Stomach smooth muscle (tissue), 2 donors: ENCODE measurements at regions not wholly inside any gene's neighbourhood (a gene's known extent, or its start where the extent isn't known, plus 50 kb on each side); places are given as distances from the start of the nearest gene placed in this dataset.

ENCODE experiments used
- H3K27ac ChIP-seq: one replicate; pipeline ENCODE4 v1.7.0; 2013; ENCODE audit warnings: mild to moderate bottlenecking, low read length, inconsistent platforms
- H3K27me3 ChIP-seq, 2 donors: one replicate each; pipeline ENCODE4 v1.7.0; 2013; ENCODE audit warnings: low read length in 2 of 2; ENCODE audit not compliant: insufficient read depth in 2 of 2, control insufficient read depth in 1 of 2
- H3K36me3 ChIP-seq, 2 donors: one replicate each; pipeline ENCODE4 v1.7.0; 2013; ENCODE audit warnings: low read length in 2 of 2; ENCODE audit not compliant: control insufficient read depth in 2 of 2, insufficient read depth in 2 of 2
- H3K4me1 ChIP-seq: one replicate; pipeline ENCODE4 v1.7.0; 2013; ENCODE audit warnings: low read length; ENCODE audit not compliant: control insufficient read depth, insufficient read depth
- H3K4me3 ChIP-seq, 2 donors: one replicate each; pipeline ENCODE4 v1.7.0; 2013; ENCODE audit warnings: low read length in 2 of 2
- H3K9ac ChIP-seq, 2 donors: one replicate each; pipeline ENCODE4 v1.7.0; 2013; ENCODE audit warnings: low read length in 2 of 2, mild to moderate bottlenecking in 1 of 2
- H3K9me3 ChIP-seq, 2 donors: one replicate each; pipeline ENCODE4 v1.7.0; 2013; ENCODE audit warnings: low read length in 2 of 2; ENCODE audit not compliant: control insufficient read depth in 2 of 2
- donor health status: healthy.
- donor health status: Pancreatic carcinoma.

DNA sequence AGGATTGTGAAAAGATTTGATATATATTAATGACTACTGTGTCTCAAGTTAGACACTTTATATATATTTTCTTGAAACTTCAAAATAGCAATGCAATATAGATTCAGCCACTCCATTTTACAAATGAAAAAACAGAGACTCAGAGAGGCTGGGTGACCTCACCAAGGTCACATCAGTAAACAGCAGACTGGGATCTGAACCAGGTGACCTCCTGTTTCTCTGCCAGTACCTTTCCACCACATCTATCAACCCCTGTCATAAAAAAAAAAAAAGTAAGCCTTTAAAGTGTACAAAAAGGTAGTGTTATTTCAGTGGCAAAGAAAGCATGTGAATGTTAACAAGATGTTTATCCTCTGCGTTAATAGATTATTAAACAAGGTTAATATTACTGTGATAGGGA lies 466.5 kb upstream of the DYNLRB2 start:
- H3K4me1 ChIP-seq: no peaks in the 10 kb centered on the region
- H3K9ac ChIP-seq: no peak overlapping the region
- no peaks in the 10 kb centered on the region for H3K27me3 ChIP-seq
- H3K36me3 ChIP-seq: no peaks in the 10 kb centered on the region
- H3K27ac ChIP-seq: no peak overlapping the region
- H3K9me3 ChIP-seq: no peaks in the 10 kb centered on the region
- no peak overlapping the region for H3K4me3 ChIP-seq

DNA sequence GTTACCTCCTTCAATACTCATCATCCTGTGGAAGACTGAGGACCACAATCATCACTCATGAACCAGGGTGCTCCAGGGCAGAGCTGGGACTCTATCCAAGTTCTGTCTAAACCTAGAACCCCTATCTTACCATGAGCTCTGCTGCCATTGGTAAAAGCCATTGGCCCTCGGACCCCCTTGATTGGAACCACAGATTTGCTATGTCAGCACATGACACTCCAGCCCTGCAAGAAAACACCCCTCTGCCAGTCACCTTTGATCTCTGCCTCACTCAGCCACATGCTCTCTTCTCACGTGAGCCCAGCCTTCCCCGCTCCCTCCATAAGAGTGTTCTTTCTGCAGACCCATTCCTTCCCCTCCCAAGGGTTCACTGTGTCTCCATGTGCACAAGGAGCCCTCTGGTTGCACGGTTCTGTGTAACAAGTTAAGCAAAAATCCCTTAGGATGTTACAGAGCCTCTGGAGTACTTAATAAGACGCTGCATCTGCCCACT lies 468.8 kb upstream of the DYNLRB2 start:
- H3K27ac ChIP-seq: no peak overlapping the region
- no peaks in the 10 kb centered on the region for H3K9me3 ChIP-seq
- H3K27me3 ChIP-seq: no peaks in the 10 kb centered on the region
- no peaks in the 10 kb centered on the region for H3K36me3 ChIP-seq
- no peak overlapping the region for H3K9ac ChIP-seq
- no peak overlapping the region for H3K4me3 ChIP-seq
- H3K4me1 ChIP-seq: no peaks in the 10 kb centered on the region

DNA sequence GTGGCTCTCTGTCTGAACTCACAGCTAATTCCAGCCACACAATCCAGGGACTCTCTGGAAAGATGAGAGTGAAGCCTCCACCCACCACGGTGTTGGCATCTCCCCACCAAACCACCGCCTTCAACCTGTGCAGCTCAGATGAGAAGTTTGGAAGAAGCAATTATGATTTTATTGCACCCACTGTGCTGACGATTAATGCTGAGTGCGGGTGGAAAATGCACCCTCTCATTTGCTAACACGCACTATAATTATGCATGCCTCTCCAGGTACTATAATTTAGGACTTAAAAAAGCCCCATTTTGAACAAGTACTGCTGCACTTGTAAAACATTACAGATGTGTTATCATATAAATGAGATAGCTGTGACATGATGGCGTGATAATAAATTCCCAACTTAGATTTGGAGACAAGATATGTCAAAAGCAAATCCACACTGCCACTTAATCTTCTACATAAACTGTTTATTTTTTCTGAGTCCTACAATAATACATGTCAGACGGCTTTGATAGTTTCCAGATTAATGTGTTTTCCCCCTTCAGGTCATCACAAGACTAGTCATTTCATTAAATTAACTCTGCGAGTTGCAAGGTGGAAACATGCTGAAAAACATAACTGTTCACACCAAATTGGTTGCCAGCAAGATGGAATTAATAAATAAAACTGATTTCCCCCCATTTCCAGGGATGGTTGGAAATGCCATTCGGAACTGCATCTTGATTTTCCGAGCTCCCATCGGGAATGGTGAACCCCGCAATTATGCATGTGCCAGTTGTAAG lies 466.5 kb upstream of the MAF start:
- Histone ChIP-seq H3K4me1 (peaks cover 6% of the 10 kb centered on the region), H3K4me3 (no peak overlapping the region), H3K27me3 (no peaks in the 10 kb centered on the region), H3K36me3 (no peaks in the 10 kb centered on the region), H3K27ac (no peak overlapping the region), H3K9ac (no peak overlapping the region), H3K9me3 (no peaks in the 10 kb centered on the region)

DNA sequence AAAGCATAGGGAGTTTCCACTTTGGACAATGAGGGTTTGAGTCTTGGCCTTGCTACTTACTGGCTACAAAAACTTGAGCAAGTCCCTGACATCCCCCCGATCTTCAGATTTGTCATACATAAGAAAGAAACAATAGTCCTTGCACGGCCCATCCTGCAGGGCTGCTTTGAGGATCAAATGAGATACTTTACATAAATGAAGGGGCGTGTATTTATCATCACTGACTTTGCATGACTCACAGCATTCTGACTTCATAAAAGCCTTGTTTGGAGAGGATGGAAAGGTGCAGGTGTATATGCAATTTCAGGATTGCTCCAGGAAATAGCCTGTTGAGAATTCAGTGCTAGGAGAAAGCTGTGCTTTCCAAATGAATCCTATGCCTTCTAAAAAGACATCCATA lies 465.0 kb upstream of the MAF start:
- H3K9me3 ChIP-seq: no peaks in the 10 kb centered on the region
- peaks cover 6% of the 10 kb centered on the region for H3K4me1 ChIP-seq
- H3K27ac ChIP-seq: no peak overlapping the region
- H3K4me3 ChIP-seq: no peak overlapping the region
- no peak overlapping the region for H3K9ac ChIP-seq
- no peaks in the 10 kb centered on the region for H3K36me3 ChIP-seq
- no peaks in the 10 kb centered on the region for H3K27me3 ChIP-seq

DNA sequence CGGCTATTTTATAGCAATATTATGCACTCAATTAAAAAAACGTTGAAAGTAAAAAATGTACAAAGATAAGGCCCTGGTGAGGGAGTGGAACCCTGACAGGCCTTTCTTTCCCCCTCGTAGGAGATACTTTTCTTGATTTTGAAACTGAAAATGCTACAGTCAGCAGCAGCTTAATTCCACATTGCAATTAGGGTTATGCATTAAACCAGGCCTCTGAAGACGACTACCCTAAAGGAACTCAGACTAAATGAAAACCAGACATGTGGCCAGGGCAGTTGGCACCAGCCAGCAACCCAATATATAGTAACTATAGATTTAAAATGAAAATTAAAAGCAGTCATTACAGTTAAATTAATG lies 463.2 kb upstream of the MAF start:
- H3K9me3 ChIP-seq: no peaks in the 10 kb centered on the region
- no peaks in the 10 kb centered on the region for H3K36me3 ChIP-seq
- peaks cover 14% of the 10 kb centered on the region for H3K4me1 ChIP-seq
- H3K27me3 ChIP-seq: no peaks in the 10 kb centered on the region
- no peak overlapping the region for H3K9ac ChIP-seq
- H3K4me3 ChIP-seq: no peak overlapping the region
- H3K27ac ChIP-seq: no peak overlapping the region

DNA sequence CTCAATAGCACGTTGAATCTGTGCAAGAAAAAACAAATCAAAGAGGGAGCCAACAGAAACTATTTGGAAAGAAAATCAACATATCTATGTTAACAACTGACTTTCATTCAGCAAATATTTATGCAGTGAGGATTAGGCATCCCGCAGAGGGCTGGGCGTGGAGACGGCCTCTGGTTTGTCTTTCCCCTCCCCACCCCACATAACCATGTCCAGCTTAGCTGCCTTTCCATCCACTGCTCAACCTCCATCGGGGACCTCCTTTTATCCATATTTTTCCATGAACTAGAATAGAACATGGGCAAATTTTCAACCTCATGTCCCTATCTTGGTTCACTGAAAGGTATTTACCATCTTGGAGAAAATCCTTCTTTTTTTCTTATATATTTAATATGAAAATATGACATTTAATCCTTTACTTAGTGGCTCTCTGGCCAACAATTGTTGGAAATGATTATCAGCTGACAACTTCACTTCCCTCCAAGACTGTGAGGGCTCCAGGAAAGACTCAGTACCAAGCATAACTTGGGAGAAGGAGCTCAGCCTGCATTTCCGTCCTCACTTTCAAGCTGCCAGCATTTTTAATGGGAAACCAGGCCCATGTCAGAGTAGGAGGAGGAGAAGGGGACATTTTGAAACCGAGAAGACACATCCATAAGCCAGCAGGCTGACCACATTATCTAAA lies 462.6 kb upstream of the MAF start:
- Histone ChIP-seq H3K9ac (no peak overlapping the region), H3K4me3 (no peak overlapping the region), H3K27me3 (no peaks in the 10 kb centered on the region), H3K27ac (no peak overlapping the region), H3K36me3 (no peaks in the 10 kb centered on the region), H3K9me3 (no peaks in the 10 kb centered on the region), H3K4me1 (peaks cover 18% of the 10 kb centered on the region)

DNA sequence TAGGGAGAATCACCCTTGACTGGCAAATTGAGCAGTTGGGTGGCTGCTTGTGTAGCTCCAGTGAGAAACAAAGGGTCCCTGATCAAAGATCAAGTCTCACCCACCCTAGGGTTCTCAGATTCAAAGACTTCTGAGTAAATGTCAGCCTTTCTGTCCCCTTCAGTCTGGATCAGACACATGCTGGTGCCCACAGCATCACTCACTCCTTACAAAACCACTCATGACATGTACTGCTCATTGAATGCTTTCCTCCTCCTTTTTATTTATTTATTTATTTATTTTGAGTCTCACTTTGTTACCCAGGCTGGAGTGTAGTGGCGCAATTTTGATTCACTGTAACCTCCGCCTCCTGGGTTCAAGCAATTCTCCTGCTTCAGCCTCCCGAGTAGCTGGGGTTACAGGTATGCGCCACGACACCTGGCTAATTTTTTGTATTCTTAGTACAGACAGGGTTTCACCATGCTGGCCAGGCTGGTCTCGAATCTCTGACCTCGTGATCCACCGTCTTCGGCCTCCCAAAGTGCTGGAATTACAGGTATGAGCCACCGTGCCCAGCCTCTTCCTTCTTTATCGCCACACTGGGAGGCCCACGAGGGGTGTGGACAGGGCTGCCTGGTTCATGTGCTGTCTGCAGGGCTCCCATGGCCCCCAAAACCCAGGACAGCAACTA lies 462.0 kb upstream of the MAF start:
- Histone ChIP-seq H3K9me3 (no peaks in the 10 kb centered on the region), H3K4me3 (no peak overlapping the region), H3K27ac (no peak overlapping the region), H3K9ac (no peak overlapping the region), H3K4me1 (peaks cover 21% of the 10 kb centered on the region), H3K27me3 (no peaks in the 10 kb centered on the region), H3K36me3 (no peaks in the 10 kb centered on the region)

DNA sequence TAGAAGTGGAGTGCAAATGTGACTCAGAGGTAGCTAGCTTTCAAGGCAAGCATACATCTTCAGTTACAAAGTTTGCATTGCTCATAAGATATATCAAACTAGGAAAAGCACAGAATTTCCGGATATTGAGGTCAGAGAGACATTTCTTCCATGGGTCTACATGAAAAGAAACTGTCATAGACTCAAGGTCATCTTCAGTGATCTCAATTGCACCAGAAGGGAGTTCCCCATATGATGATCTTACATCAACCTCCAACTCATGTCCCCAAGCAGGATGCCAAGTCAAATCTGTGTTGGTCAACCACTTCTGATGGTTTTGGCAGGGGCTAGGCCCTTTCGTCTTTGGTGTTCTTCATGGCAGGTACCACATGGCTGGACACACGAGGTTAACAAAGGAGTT lies 459.9 kb upstream of the MAF start:
- H3K36me3 ChIP-seq: no peaks in the 10 kb centered on the region
- peaks cover 28% of the 10 kb centered on the region for H3K4me1 ChIP-seq
- no peaks in the 10 kb centered on the region for H3K9me3 ChIP-seq
- no peaks in the 10 kb centered on the region for H3K27me3 ChIP-seq
- no peak overlapping the region for H3K4me3 ChIP-seq
- H3K27ac ChIP-seq: no peak overlapping the region
- H3K9ac ChIP-seq: no peak overlapping the region

DNA sequence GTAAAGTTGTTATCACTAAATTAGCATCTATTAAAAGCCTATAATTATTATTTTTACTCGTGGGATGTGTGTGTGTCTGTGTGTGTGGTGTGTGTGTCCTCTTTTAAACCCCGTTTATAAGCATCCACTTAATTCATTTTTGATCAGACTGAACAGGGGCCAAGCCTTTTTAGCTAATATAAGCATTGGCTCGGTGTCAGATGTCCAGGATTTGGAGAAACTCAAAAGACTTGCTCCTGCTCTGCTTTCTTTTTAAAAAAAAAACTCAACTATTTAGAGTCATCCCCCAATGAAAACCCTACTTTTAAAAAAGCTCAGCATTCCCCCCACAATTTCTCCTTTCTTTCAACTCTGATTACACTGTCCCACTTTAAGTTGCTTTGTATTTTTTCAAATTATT lies 459.3 kb upstream of the MAF start:
- no peak overlapping the region for H3K27ac ChIP-seq
- peaks cover 28% of the 10 kb centered on the region for H3K4me1 ChIP-seq

DNA sequence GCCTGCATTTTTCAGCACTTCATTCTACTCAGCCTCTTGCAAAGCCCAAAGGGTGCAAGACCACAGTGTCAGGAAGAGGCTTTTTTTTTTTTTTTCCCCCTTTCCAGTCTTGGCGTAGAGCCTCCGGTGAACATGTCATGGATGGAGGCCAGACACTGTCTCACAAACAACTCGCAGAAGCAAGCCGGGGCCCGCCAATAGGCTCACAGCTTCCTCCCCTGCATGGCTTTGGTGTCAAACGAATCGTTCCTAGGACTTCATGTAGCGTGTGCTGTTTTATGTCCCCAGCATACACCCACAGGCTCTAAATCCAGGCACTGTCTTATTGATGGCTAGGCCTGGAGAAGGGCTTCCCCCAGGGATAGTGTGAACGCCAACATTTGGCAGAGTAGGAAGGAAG lies 457.7 kb upstream of the MAF start:
- Histone ChIP-seq H3K9me3 (no peaks in the 10 kb centered on the region), H3K27ac (peak overlapping the region; percentile 55), H3K4me1 (peaks cover 22% of the 10 kb centered on the region), H3K36me3 (no peaks in the 10 kb centered on the region), H3K27me3 (no peaks in the 10 kb centered on the region), H3K4me3 (peak overlapping the region; percentile 35 to 40), H3K9ac (peak overlapping the region in 1 of 2 donors; percentile 4)

More for the DNA sequence above, 459.3 kb upstream of the MAF start:
- Histone ChIP-seq H3K9me3 (no peaks in the 10 kb centered on the region), H3K36me3 (no peaks in the 10 kb centered on the region), H3K9ac (no peak overlapping the region), H3K4me3 (no peak overlapping the region), H3K27me3 (no peaks in the 10 kb centered on the region)
